Naive thymus-derived CD8-positive, alpha-beta T cell (primary cell): ENCODE measurements at regions not wholly inside any gene's neighbourhood (a gene's known extent, or its start where the extent isn't known, plus 50 kb on each side); places are given as distances from the start of the nearest gene placed in this dataset.
"Not testable (repeated sequence)": the region's sequence is repeated elsewhere in the genome, so short reads cannot be mapped to it uniquely, and the experiment has no call there.

Source experiments
- ATAC-seq, 2 donors: fragments of 150-1000 bp; cut with Tn5 transposase in 1 of 2; sonication (Bioruptor Pico), chemical (Tn5 transposase) in 1 of 2; 1 replicate in 1 of 2; 2 replicates in 1 of 2; pipeline ENCODE4 v1.10.0; 2021; ENCODE audit warnings: mild to moderate bottlenecking in 2 of 2, moderate library complexity in 2 of 2
- POLR2A ChIA-PET: fragments of 350-600 bp; sonication (Branson Sonifier 250); formaldehyde crosslinking; loops from one replicate; lab custom pipeline; 2021; ENCODE audit warnings: antibody characterized with exemption; lab: Charles Lee
- DNase-seq, 10 donors: peaks; one replicate each; pipeline versions ENCODE4 v3.0.0 to v3.0.0-alpha.2; 2020 to 2022
- H3K27ac Mint-ChIP-seq, 10 donors: one replicate each; pipeline ENCODE4 v1.8.0; 2020 to 2022; ENCODE audit warnings: mild to moderate bottlenecking in 10 of 10, mixed read lengths in 10 of 10, moderate library complexity in 4 of 10, inconsistent platforms in 1 of 10
- H3K27me3 Mint-ChIP-seq, 5 donors: one replicate each; pipeline ENCODE4 v1.8.0; 2021 to 2022; ENCODE audit warnings: mixed read lengths in 5 of 5
- H3K36me3 Mint-ChIP-seq, 3 donors: one replicate each; pipeline ENCODE4 v1.8.0; 2020 to 2022; ENCODE audit warnings: mixed read lengths in 3 of 3, mild to moderate bottlenecking in 2 of 3, inconsistent platforms in 1 of 3
- H3K4me1 Mint-ChIP-seq, 4 donors: one replicate each; pipeline ENCODE4 v1.8.0; 2021 to 2022; ENCODE audit warnings: mixed read lengths in 4 of 4
- H3K4me3 Mint-ChIP-seq, 10 donors: one replicate each; pipeline ENCODE4 v1.8.0; 2020 to 2022; ENCODE audit warnings: mild to moderate bottlenecking in 10 of 10, mixed read lengths in 10 of 10, moderate library complexity in 6 of 10, inconsistent platforms in 1 of 10
- H3K9me3 Mint-ChIP-seq, 9 donors: one replicate each; pipeline ENCODE4 v1.8.0; 2020 to 2022; ENCODE audit warnings: mixed read lengths in 9 of 9, mild to moderate bottlenecking in 3 of 9, inconsistent platforms in 1 of 9, moderate library complexity in 1 of 9

GRCh38 chr5:52598968-52599367 lies 188.7 kb upstream of the ITGA1 start:
- ATAC-seq (no peak), DNase-seq (no peak)
- no peak overlapping the region for H3K27ac Mint-ChIP-seq
- no peaks in the 10 kb centered on the region for H3K36me3 Mint-ChIP-seq
- POLR2A ChIA-PET, result interaction anchor here (0.6 kb wide), 1 partner anchor 882 kb away, joined by 3 read pairs; no protein-coding TSS in a partner anchor
- H3K4me1 Mint-ChIP-seq, result no peaks in the 10 kb centered on the region
- peaks cover 0 to 4% (median 2%) of the 10 kb centered on the region in 5 donors for H3K27me3 Mint-ChIP-seq
- H3K4me3 Mint-ChIP-seq, result no peak overlapping the region
- no peaks in the 10 kb centered on the region for H3K9me3 Mint-ChIP-seq

- Mint-ChIP-seq H3K4me3 (no peak overlapping the region), H3K27me3 (peaks cover 0 to 4% (median 2%) of the 10 kb centered on the region in 5 donors), H3K36me3 (no peaks in the 10 kb centered on the region), H3K27ac (no peak overlapping the region), H3K4me1 (no peaks in the 10 kb centered on the region), H3K9me3 (peaks cover 0 to 7% (median 0%) of the 10 kb centered on the region in 9 donors)
- POLR2A ChIA-PET, result no interaction called here
- no peak for DNase-seq
- ATAC-seq, result no peak
Observed at GRCh38 chr5:52603778-52604554, 183.8 kb upstream of the ITGA1 start.

- H3K27me3 Mint-ChIP-seq, result peaks cover 0 to 4% (median 3%) of the 10 kb centered on the region in 5 donors
- no peaks in the 10 kb centered on the region for H3K36me3 Mint-ChIP-seq
Observed at GRCh38 chr5:52605317-52606313, 182.1 kb upstream of the ITGA1 start.

DNA sequence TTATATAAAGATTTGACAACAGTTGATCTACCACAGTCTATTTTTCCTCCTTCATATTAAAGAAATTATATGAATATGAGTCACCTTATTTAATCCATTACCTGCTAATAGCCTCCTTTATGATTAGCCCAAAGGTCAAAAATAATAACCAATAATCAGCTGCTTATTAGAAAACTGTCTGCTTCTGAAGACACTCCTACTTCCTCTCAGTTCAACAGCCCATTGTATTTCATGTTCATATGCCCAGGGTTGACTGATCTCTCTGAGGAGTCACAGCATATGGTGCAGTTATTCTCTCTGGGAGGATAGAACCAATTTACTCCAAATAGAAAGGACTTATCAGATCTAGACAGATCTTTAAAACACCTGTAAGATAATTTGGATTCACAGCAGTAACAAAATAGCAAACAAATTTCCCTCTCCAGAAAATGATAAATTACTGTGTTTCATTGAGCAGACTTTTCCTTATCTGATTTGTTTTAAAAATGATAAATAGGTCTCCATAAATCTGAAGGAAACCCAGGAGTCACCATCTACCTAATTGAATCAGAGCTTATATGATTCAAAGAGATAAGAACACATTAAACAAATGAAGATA lies 180.4 kb upstream of the ITGA1 start:
- Mint-ChIP-seq H3K4me1 (no peaks in the 10 kb centered on the region), H3K4me3 (no peak overlapping the region), H3K27ac (no peak overlapping the region), H3K9me3 (peaks cover 0 to 15% (median 0%) of the 10 kb centered on the region in 9 donors), H3K27me3 (peaks cover 0 to 6% (median 1%) of the 10 kb centered on the region in 5 donors), H3K36me3 (no peaks in the 10 kb centered on the region)
- DNase-seq, result no peak
- POLR2A ChIA-PET, result no interaction called here
- ATAC-seq, result no peak

More at GRCh38 chr5:52605317-52606313, 182.1 kb upstream of the ITGA1 start:
- Mint-ChIP-seq H3K27ac (no peak overlapping the region), H3K9me3 (peaks cover 0 to 15% (median 0%) of the 10 kb centered on the region in 9 donors), H3K4me1 (no peaks in the 10 kb centered on the region), H3K4me3 (no peak overlapping the region)
- no peak for DNase-seq
- POLR2A ChIA-PET, result no interaction called here
- no peak for ATAC-seq

DNA sequence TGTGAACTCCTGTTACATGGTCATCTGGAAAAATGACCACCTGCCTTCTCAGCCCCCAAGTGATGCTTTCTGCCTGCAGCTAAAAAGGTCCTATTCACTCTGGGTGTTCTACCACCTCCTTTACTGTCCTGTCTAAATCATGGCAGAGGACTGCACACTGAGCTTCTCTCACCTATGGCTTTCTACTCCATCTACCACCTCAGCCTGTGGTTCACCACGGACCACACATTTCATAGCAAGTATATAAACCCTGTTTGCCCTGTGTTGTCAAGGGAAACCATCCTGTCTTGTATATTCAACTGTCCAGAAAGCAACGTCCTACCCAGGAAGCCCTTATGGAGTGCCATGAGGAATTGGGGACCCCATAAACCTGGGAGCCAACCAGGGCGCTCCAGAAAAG lies 167.4 kb upstream of the ITGA1 start:
- H3K27ac Mint-ChIP-seq, result no peak overlapping the region
- no peaks in the 10 kb centered on the region for H3K4me1 Mint-ChIP-seq
- no peaks in the 10 kb centered on the region for H3K36me3 Mint-ChIP-seq
- no peak overlapping the region for H3K4me3 Mint-ChIP-seq
- DNase-seq (no peak), ATAC-seq (peak in 1 of 2 donors; percentile 38)
- H3K27me3 Mint-ChIP-seq, result peaks cover 2 to 12% (median 4%) of the 10 kb centered on the region in 5 donors
- peaks cover 0 to 10% (median 3%) of the 10 kb centered on the region in 9 donors for H3K9me3 Mint-ChIP-seq
- POLR2A ChIA-PET, result no interaction called here

DNA sequence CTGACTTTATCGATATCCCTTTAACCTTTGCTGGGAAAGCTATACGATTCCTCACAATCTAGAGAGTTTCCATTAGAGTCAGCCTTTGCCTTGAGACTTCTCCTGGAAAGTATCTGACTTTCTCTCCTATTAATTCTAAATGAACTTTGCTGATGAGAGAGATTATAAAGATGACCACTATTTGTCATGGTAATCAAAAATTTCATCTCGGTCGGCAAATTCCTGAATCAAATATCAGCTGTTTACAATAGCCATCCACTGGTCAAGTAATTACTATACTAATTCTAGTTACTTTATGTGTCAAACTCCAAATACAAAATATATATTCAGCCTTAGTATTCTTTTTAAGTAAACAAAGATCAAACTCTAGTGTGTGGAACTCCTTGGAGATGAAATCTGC lies 164.4 kb upstream of the ITGA1 start:
- H3K4me1 Mint-ChIP-seq, result no peaks in the 10 kb centered on the region
- no peak overlapping the region for H3K27ac Mint-ChIP-seq
- ATAC-seq, result no peak
- no peaks in the 10 kb centered on the region for H3K36me3 Mint-ChIP-seq
- peaks cover 7 to 22% (median 8%) of the 10 kb centered on the region in 5 donors for H3K27me3 Mint-ChIP-seq
- DNase-seq, result no peak
- no peak overlapping the region for H3K4me3 Mint-ChIP-seq
- POLR2A ChIA-PET, result no interaction called here
- H3K9me3 Mint-ChIP-seq, result peaks cover 0 to 11% (median 0%) of the 10 kb centered on the region in 9 donors

- Mint-ChIP-seq H3K4me1 (no peaks in the 10 kb centered on the region), H3K27me3 (peaks cover 6 to 29% (median 11%) of the 10 kb centered on the region in 5 donors), H3K27ac (no peak overlapping the region), H3K9me3 (peaks cover 0 to 11% (median 0%) of the 10 kb centered on the region in 9 donors), H3K4me3 (no peak overlapping the region), H3K36me3 (no peaks in the 10 kb centered on the region)
- DNase-seq (no peak), ATAC-seq (no peak)
- POLR2A ChIA-PET, result no interaction called here
Observed at GRCh38 chr5:52624291-52624690, 163.4 kb upstream of the ITGA1 start.

- no peak overlapping the region for H3K4me3 Mint-ChIP-seq
- POLR2A ChIA-PET, result no interaction called here
- no peaks in the 10 kb centered on the region for H3K36me3 Mint-ChIP-seq
- DNase-seq, result no peak
- peaks cover 0 to 11% (median 0%) of the 10 kb centered on the region in 9 donors for H3K9me3 Mint-ChIP-seq
- H3K27me3 Mint-ChIP-seq, result peaks cover 7 to 49% (median 16%) of the 10 kb centered on the region in 5 donors
- no peaks in the 10 kb centered on the region for H3K4me1 Mint-ChIP-seq
- no peak overlapping the region for H3K27ac Mint-ChIP-seq
- ATAC-seq, result no peak
Observed at GRCh38 chr5:52626312-52626711, 161.4 kb upstream of the ITGA1 start.

- ATAC-seq, result no peak
- H3K9me3 Mint-ChIP-seq, result peaks cover 0 to 11% (median 0%) of the 10 kb centered on the region in 9 donors
- no peak for DNase-seq
- H3K4me3 Mint-ChIP-seq, result no peak overlapping the region
- H3K27ac Mint-ChIP-seq, result no peak overlapping the region
- no peaks in the 10 kb centered on the region for H3K4me1 Mint-ChIP-seq
- H3K36me3 Mint-ChIP-seq, result no peaks in the 10 kb centered on the region
- H3K27me3 Mint-ChIP-seq, result peaks cover 9 to 62% (median 17%) of the 10 kb centered on the region in 5 donors
- POLR2A ChIA-PET, result no interaction called here
Observed at GRCh38 chr5:52627740-52628139, 160.0 kb upstream of the ITGA1 start.

- Mint-ChIP-seq H3K36me3 (no peaks in the 10 kb centered on the region), H3K4me1 (no peaks in the 10 kb centered on the region), H3K27me3 (peaks cover 9 to 72% (median 36%) of the 10 kb centered on the region in 5 donors), H3K27ac (no peak overlapping the region), H3K9me3 (peaks cover 0 to 6% (median 0%) of the 10 kb centered on the region in 9 donors), H3K4me3 (no peak overlapping the region)
- ATAC-seq, result no peak
- POLR2A ChIA-PET, result no interaction called here
- no peak for DNase-seq
Observed at GRCh38 chr5:52632281-52632680, 155.4 kb upstream of the ITGA1 start.

- H3K9me3 Mint-ChIP-seq, POLR2A ChIA-PET, H3K36me3 Mint-ChIP-seq, H3K27ac Mint-ChIP-seq, H3K4me3 Mint-ChIP-seq, DNase-seq, H3K4me1 Mint-ChIP-seq, ATAC-seq: not testable (repeated sequence)
- H3K27me3 Mint-ChIP-seq, result peaks cover 4 to 70% (median 30%) of the 10 kb centered on the region in 5 donors
Observed at GRCh38 chr5:52634171-52634570, 153.5 kb upstream of the ITGA1 start.

GRCh38 chr5:52638732-52639131 lies 149.0 kb upstream of the ITGA1 start:
- Mint-ChIP-seq H3K27ac (no peak overlapping the region), H3K4me3 (no peak overlapping the region), H3K9me3 (peaks cover 0 to 17% (median 8%) of the 10 kb centered on the region in 9 donors), H3K27me3 (peaks cover 0 to 36% (median 18%) of the 10 kb centered on the region in 5 donors), H3K36me3 (peaks cover 0 to 12% (median 4%) of the 10 kb centered on the region in 3 donors), H3K4me1 (peaks cover 0 to 2% (median 0%) of the 10 kb centered on the region in 4 donors)
- DNase-seq, result no peak
- POLR2A ChIA-PET, result no interaction called here
- no peak for ATAC-seq
